ENCODE measurements at regions not wholly inside any gene's neighbourhood (a gene's known extent, or its start where the extent isn't known, plus 50 kb on each side); places are given as distances from the start of the nearest gene placed in this dataset.

DNA sequence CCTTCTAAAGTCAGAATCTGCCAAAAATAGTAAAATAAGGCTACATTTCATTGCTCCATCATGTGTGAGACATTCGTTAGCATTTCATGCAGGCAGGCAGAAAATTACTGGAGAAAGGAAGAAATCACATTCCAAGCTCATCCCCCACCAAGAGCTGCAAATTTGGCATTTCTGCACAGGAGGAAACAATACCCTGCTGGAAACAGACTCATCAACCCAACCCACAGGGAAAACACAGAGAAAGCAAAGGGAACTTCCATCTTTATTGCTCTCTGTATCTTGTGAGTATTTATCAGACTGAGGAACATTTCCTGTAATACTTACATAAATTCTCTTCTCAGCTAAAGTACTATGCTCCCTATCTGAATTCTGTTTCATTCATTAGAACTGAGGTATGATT is 95.7 kb downstream of the KCTD12 start:
- no peak for TF ChIP-seq CTCF (IDR thresholded peaks at IDR 0.05)
- no peak for TF ChIP-seq POLR2A (IDR thresholded peaks at IDR 0.05)
- TF ChIP-seq POLR2AphosphoS5 (IDR thresholded peaks at IDR 0.05), result no peak

Data from sigmoid colon (tissue), 4 donors.